Activated naive CD4-positive, alpha-beta T cell (primary cell): ENCODE measurements at regions not wholly inside any gene's neighbourhood (a gene's known extent, or its start where the extent isn't known, plus 50 kb on each side); places are given as distances from the start of the nearest gene placed in this dataset.

Experiments used
- DNase-seq, 4 experiments: peaks; one replicate each; lab custom pipeline; 2025; lab: John Stamatoyannopoulos, UW

DNA sequence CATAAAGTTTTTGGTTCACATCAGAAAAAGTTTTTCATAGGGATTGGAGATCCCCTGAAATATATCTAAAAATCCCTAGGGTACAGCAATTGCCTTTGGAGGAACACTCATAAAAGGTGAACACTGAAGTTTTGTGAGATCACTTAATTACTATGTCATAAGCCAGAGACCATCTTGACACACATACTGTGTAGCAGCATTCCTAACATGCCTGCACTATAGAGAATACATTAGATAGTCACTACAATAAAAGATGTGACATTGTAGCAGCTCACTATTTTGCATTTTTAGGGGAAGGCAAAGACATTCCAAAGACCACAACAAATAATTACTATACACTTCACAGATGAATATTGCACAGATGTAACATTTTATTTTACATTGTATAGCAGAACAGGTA is 779.9 kb downstream of the KCNT2 start:
- no peak for DNase-seq

DNA sequence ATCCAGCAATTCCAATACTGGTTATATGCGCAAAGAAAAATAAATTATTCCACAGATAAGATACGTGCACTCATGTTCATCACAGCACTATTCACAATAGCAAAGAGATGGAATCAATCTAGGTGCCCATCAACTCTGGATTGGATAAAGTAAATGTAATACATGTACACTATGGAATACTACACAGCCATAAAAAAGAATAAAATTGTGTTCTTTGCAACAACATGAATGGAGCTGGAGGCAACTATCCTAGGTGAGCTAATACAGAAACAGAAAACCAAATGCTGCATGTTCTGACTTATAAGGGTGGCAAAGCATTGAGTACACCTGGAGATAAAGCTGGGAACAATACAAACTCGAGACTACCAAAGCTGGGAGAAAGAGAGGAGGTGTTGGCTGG is 787.3 kb downstream of the KCNT2 start:
- no peak for DNase-seq

DNA sequence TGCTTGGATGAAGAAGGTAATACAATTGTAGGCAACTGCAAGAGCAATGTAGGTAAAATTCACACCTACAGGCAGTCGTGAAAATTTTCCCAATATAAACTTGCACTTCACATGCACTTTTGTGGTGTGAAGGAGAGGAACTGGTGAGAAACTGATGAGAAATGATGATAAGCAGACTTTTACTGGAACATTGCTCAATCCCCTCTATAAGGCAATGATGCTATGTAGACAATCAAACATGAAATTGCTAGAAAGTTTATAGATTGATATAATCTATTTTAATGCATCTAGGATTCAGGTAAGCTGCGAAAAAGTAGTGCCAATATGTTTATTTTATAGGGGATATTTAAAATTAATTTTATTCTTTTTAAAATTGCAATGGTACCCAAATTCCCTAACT is 802.2 kb downstream of the KCNT2 start:
- no peak for DNase-seq

GRCh38 chr1:195804547-195804946 is 803.7 kb downstream of the KCNT2 start:
- DNase-seq = no peak

GRCh38 chr1:195799016-195799415 is 809.2 kb downstream of the KCNT2 start:
- DNase-seq = no peak

DNA sequence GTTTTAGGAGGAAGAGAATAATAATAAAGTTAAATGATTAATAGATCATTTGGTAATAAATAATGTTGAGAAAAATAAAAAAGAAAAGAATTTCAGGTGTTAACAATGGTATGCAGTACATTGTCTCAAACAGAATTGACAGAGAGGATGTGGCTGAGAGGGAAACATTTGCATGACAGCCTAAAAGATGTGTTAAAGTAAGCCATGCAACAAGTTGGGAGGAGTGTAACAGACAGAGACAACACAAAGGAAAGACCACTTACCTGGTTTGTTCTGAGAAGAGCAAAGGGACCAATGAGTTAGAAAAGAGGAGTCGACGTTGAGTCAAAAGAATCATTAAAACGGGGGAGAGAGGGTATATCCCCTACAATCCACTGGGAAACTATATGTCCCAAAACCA is 814.0 kb downstream of the KCNT2 start:
- no peak for DNase-seq

GRCh38 chr1:195791796-195792195 is 816.4 kb downstream of the KCNT2 start:
- DNase-seq = no peak

- no peak for DNase-seq
These were observed 817.6 kb downstream of the KCNT2 start for GRCh38 chr1:195790514-195791168.

DNA sequence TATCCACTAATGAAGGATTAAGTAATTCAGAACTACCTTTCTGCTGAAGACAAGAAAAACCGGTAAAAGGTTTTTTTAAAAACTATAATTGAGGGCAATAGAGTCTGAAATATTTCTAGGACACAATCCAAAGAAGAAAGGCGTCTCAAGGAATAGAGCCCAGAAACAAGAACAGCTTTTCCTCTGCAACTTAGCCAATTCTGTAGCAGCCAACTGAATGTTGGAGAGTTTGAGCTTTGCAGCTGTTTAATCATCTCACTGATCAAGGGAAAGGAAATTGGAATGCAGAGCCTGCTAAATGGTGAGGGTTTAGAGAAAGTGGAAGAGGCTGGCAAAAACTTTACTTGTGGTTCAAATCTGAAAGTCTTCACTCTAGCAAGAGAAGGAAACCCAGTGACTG is 818.9 kb downstream of the KCNT2 start:
- no peak for DNase-seq

GRCh38 chr1:195788721-195789120 is 819.5 kb downstream of the KCNT2 start:
- no peak for DNase-seq

DNA sequence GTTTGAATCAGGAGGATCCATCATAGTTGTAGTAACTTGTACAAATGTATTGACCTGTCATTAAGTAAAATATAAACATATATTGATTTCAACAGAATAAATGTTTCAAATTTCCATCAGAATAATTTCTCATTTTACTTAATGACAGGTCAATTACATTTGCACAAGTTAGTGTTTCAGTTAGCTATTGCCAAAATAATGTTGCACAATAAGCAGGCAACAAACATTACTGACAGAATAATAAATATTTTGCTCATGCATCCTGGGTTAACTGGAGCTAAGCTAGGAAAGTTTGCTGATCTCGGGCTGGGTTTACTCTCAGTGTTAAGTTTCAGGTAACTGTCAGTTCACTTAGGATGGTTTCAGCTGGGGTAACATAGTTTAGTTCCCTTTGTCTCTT is 822.4 kb downstream of the KCNT2 start:
- DNase-seq = no peak

DNA sequence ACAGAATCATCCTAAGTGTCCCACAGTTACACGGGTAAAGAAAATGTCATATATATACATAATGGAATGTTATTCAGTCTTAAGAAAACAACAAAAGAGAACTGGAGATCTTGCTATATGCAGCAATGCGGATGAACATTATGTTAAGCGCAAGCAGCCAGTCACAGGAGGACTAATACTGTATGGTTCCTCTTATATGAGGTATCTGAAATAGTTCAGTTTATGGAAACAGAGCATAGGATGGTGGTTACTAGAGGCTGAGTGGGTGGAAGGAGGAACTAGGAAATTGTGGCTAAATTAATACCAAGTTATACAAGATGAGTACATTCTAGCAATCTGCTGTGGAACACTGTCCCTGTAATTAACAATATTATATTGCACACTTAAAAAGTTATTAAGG is 834.3 kb downstream of the KCNT2 start:
- no peak for DNase-seq

DNA sequence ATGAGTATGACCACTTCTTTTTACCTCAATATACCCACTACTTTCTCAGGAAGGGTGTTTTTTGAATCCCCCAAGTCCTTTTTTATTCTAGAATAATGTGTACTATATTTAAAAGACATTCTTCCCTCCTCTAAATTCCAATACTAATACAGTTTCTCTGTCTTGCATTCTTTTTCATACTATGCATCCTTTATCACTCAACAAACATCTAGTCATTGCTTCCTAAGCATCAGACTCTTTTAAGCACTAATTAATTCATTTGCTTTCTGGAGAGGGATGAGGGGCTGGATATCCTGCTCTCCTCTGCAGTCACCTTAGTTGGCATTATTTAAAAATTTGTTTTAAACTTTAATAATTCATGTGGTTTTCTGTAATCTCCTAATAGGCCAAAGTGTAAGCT is 838.8 kb downstream of the KCNT2 start:
- DNase-seq = no peak

DNA sequence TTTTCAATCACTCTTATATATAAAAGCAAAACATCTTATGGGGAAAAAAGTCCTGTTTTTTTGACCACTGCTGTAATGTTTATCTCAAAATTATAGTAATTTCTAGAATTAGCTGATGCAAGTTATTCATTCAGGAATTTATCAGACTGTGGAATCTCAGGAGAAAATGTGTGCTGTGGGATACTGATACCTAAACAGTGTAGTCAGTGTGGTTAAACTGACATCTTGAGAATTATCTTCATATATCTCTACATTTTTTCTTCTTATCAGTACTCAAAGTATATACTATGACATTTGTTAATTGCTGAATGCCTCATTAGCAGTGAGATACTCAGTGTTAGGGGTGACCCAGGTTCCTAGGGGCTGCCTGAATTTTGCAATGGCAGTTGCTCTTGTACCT is 839.3 kb downstream of the KCNT2 start:
- DNase-seq = no peak

- no peak for DNase-seq
These were observed 839.9 kb downstream of the KCNT2 start for GRCh38 chr1:195768377-195768776.

DNA sequence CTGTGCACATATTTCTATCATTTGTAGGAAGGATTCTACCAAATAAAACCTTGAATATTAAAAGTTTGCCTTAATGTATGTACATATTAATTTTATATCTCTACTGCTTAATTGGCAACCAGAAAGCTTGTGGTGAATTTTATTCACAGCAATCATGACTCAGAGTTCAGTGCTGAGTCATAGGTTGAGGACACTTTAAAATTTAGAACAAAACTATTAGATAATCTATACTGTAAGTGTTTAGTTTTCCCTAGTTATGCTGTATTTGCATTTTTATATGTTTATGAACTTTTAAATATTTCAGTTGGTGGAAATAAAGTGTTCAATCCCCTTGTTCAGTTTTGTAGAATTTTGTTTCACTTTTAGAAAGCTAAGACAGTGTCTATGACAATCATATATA is 841.5 kb downstream of the KCNT2 start:
- DNase-seq = no peak

- no peak for DNase-seq
These were observed 843.1 kb downstream of the KCNT2 start for GRCh38 chr1:195765099-195765498.

GRCh38 chr1:195763907-195764374 is 844.3 kb downstream of the KCNT2 start:
- DNase-seq = no peak

- DNase-seq = no peak
These were observed 844.9 kb downstream of the KCNT2 start for GRCh38 chr1:195763146-195763906.

DNA sequence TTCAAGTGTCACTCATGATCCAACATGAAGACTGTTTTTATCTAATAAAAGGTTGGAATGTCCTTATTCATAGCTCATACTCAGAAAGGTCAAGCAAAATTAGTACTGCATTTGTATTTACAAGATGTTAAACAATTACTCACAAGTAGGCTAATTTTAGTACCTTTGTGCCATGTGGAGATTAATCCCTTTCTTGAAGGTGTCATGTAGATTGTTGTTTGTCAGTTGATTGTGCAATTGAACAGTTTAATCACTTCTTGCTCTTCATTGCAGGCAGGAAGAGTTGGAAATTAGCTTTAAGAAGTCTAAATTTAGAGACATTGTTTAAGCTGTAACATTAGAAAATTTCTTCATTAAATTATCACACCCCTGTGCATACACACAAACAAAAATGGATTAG is 847.1 kb downstream of the KCNT2 start:
- no peak for DNase-seq

GRCh38 chr1:195756109-195756508 is 852.1 kb downstream of the KCNT2 start:
- DNase-seq = no peak

DNA sequence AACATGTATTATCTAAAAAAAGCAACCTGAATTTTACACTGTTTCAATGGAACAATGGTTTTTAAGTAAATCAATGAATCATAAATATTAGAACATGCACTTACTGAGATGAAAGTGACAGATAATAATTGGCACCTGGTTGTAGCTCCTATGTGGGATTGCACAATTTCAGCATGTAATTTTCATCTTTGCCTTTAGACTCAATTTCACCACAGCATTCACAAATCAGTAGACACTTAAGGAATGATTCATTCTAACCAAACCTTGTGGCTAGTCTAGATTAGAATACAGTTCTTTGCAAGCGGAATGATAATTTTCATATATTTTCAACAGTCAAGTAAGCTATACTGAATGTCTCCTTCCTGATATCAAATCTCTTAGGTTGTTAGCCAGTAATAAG is 853.4 kb downstream of the KCNT2 start:
- no peak for DNase-seq

- no peak for DNase-seq
These were observed 853.9 kb downstream of the KCNT2 start for GRCh38 chr1:195754303-195754702.

DNA sequence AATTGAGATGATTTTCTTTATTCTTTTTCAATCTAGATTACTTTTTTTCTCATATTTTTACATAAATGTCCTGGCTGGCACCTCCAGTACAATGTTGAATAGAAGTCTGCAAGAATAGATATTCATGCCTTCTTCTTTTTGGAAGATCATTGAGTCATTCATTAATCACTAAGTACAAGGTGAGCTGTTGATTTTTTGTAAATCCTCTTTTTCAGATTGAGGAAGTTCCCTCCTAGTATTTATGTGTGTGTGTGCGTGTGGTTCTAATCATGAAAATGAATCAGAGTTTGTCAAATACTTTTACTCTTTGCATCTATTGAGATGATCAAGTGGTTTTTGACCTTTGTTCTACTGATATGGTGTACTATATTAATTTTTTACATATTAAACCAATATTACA is 859.3 kb downstream of the KCNT2 start:
- no peak for DNase-seq
